ENCODE measurements at regions not wholly inside any gene's neighbourhood (a gene's known extent, or its start where the extent isn't known, plus 50 kb on each side); places are given as distances from the start of the nearest gene placed in this dataset.
"Not testable (repeated sequence)": the region's sequence is repeated elsewhere in the genome, so short reads cannot be mapped to it uniquely, and the experiment has no call there.

DNA sequence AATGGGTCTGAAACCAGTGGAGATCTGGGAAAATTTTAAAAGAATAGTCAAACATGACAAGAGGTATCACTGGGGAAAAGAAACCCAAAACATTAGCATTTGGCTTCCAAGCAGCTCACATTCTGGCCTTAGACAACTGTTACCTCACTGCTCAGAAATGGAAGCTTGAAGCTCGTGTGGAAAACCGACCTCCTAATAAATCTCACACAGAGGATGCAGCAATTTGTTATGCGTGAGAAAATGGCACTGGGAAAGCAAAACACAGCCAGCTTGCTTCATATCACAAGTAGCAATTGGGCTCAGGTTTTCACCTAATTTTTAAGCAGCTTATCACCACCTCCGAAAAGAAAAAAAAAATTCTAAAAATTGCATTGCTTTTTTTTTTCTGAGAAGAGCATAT, 103.3 kb upstream of the TAS2R1 start:
- DNase-seq (ENCODE audit: unreplicated experiment): no peak
- CTCF ChIA-PET: no interaction called here
- H3K27me3 Mint-ChIP-seq (ENCODE audit: insufficient read depth, unreplicated experiment): no peaks in the 10 kb centered on the region
- no peak overlapping the region for H3K4me3 Mint-ChIP-seq (ENCODE audit: unreplicated experiment)
- no peaks in the 10 kb centered on the region for H3K36me3 Mint-ChIP-seq (ENCODE audit: insufficient read depth, unreplicated experiment)
- TF ChIP-seq, protein P1, sequence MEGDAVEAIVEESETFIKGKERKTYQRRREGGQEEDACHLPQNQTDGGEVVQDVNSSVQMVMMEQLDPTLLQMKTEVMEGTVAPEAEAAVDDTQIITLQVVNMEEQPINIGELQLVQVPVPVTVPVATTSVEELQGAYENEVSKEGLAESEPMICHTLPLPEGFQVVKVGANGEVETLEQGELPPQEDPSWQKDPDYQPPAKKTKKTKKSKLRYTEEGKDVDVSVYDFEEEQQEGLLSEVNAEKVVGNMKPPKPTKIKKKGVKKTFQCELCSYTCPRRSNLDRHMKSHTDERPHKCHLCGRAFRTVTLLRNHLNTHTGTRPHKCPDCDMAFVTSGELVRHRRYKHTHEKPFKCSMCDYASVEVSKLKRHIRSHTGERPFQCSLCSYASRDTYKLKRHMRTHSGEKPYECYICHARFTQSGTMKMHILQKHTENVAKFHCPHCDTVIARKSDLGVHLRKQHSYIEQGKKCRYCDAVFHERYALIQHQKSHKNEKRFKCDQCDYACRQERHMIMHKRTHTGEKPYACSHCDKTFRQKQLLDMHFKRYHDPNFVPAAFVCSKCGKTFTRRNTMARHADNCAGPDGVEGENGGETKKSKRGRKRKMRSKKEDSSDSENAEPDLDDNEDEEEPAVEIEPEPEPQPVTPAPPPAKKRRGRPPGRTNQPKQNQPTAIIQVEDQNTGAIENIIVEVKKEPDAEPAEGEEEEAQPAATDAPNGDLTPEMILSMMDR (IDR thresholded peaks at IDR 0.05; ENCODE audit: unreplicated experiment): no peak
- POLR2A ChIA-PET: no interaction called here
- no peaks in the 10 kb centered on the region for H3K4me1 Mint-ChIP-seq (ENCODE audit: insufficient read depth, unreplicated experiment)
- intact Hi-C loops (cut with micrococcal nuclease): no loop called here
- H3K27ac Mint-ChIP-seq (ENCODE audit: low read depth, unreplicated experiment): no peak overlapping the region
- no peaks in the 10 kb centered on the region for H3K9me3 Mint-ChIP-seq (ENCODE audit: unreplicated experiment)
- no TSS peak for BruUV-seq (replicated peaks)

DNA sequence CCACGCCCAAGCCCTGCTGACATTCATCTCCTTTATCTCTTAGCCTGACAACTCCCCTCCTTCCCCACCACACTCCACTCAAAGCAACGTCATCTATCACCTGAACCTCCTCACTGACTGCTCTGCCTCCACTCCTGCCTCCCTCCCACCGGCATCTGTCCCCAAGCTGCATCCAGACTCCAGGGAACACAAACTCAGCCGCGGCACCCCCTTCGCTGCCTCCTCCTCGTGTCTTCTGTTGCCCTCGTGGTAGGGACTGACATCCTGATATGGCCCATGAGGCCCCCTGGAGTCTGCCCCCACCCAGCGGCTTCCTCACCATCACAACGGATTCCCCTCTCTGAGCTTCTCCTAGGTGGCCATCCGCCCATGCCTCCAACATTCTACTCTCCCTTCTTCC, 101.0 kb upstream of the TAS2R1 start:
- no peaks in the 10 kb centered on the region for H3K27me3 Mint-ChIP-seq (ENCODE audit: insufficient read depth, unreplicated experiment)
- intact Hi-C loops (cut with micrococcal nuclease): no loop called here
- no peak overlapping the region for H3K4me3 Mint-ChIP-seq (ENCODE audit: unreplicated experiment)
- ChIA-PET CTCF (no interaction called here), POLR2A (interaction anchor here (0.6 kb wide), 1 partner anchor 691 kb away, joined by 3 read pairs; no protein-coding TSS in a partner anchor)
- no TSS peak for BruUV-seq (replicated peaks)
- no peaks in the 10 kb centered on the region for H3K4me1 Mint-ChIP-seq (ENCODE audit: insufficient read depth, unreplicated experiment)
- H3K36me3 Mint-ChIP-seq (ENCODE audit: insufficient read depth, unreplicated experiment): no peaks in the 10 kb centered on the region
- no peak overlapping the region for H3K27ac Mint-ChIP-seq (ENCODE audit: low read depth, unreplicated experiment)
- DNase-seq (ENCODE audit: unreplicated experiment): no peak
- TF ChIP-seq, protein P1 (IDR thresholded peaks at IDR 0.05; ENCODE audit: unreplicated experiment): no peak
- H3K9me3 Mint-ChIP-seq (ENCODE audit: unreplicated experiment): no peaks in the 10 kb centered on the region

DNA sequence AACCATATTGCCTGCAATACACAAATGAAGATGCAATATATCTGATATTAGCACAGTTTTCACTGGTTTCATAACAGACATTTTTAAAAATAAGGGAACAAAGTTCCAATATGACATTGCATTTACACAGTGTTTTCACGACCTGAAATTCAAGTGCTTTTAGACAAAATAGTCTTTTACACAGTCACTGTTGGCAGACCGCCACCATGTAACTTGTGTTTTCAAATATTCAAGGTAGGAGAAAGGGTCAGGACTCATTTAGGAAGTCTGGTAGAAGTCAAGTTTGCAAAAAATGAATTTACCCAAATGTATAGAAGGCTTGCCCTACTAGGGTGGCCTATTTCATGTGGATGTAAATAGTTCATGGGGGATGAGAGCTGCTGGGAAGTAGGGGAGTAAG, 98.1 kb upstream of the TAS2R1 start:
- no peaks in the 10 kb centered on the region for H3K36me3 Mint-ChIP-seq (ENCODE audit: insufficient read depth, unreplicated experiment)
- BruUV-seq (replicated peaks): no TSS peak
- H3K4me3 Mint-ChIP-seq (ENCODE audit: unreplicated experiment): no peak overlapping the region
- ChIA-PET POLR2A (no interaction called here), CTCF (interaction anchor here (0.6 kb wide), 1 partner anchor 963 kb away, joined by 3 read pairs; no protein-coding TSS in a partner anchor)
- H3K4me1 Mint-ChIP-seq (ENCODE audit: insufficient read depth, unreplicated experiment): no peaks in the 10 kb centered on the region
- no peak for DNase-seq (ENCODE audit: unreplicated experiment)
- intact Hi-C loops (cut with micrococcal nuclease): no loop called here
- H3K9me3 Mint-ChIP-seq (ENCODE audit: unreplicated experiment): no peaks in the 10 kb centered on the region
- TF ChIP-seq, protein P1 (IDR thresholded peaks at IDR 0.05; ENCODE audit: unreplicated experiment): no peak
- no peaks in the 10 kb centered on the region for H3K27me3 Mint-ChIP-seq (ENCODE audit: insufficient read depth, unreplicated experiment)
- H3K27ac Mint-ChIP-seq (ENCODE audit: low read depth, unreplicated experiment): no peak overlapping the region

DNA sequence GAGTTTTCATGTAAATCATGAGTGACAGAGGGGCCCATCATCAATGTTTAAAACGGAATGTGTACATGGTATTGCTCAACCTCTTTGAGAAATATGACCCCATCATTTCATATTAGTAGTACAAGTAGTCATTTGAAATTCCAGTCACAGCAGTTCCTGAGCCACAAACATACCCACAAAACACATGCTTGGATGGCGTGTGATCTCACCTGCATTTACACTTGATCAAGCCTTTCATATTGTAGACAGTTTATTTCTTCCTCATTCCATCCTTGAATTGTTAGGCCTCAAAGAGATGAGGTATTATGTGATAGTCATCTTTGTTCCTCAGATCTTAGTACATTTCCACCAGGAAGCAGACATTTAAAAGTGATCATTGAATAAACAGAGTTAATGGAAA, 96.8 kb upstream of the TAS2R1 start:
- CTCF ChIA-PET: no interaction called here
- TF ChIP-seq, protein P1 (IDR thresholded peaks at IDR 0.05; ENCODE audit: unreplicated experiment): no peak
- no TSS peak for BruUV-seq (replicated peaks)
- Mint-ChIP-seq H3K4me1 (ENCODE audit: insufficient read depth, unreplicated experiment) (no peaks in the 10 kb centered on the region), H3K9me3 (ENCODE audit: unreplicated experiment) (no peaks in the 10 kb centered on the region), H3K4me3 (ENCODE audit: unreplicated experiment) (no peak overlapping the region), H3K27me3 (ENCODE audit: insufficient read depth, unreplicated experiment) (no peaks in the 10 kb centered on the region), H3K27ac (ENCODE audit: low read depth, unreplicated experiment) (no peak overlapping the region), H3K36me3 (ENCODE audit: insufficient read depth, unreplicated experiment) (no peaks in the 10 kb centered on the region)
- POLR2A ChIA-PET: no interaction called here
- intact Hi-C loops (cut with micrococcal nuclease): no loop called here
- DNase-seq (ENCODE audit: unreplicated experiment): no peak

DNA sequence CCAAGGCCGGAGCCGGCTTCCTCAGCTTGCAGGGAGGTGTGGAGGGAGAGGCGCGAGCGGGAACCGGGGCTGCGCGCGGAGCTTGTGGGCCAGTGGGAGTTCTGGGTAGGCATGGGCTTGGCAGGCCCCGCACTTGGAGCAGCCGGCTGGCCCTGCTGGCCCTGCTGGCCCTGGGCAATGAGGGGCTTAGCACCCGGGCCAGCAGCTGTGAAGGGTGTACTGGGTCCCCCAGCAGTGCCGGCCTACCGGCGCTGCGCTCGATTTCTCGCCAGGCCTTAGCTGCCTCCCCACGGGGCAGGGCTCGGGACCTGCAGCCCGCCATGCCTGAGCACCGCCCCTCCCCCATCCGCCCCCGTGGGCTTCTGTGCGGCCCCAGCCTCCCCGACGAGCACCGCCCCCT, 95.1 kb upstream of the TAS2R1 start:
- H3K27me3 Mint-ChIP-seq (ENCODE audit: insufficient read depth, unreplicated experiment); H3K27ac Mint-ChIP-seq (ENCODE audit: low read depth, unreplicated experiment); intact Hi-C loops (cut with micrococcal nuclease); H3K36me3 Mint-ChIP-seq (ENCODE audit: insufficient read depth, unreplicated experiment); DNase-seq (ENCODE audit: unreplicated experiment); H3K4me3 Mint-ChIP-seq (ENCODE audit: unreplicated experiment); BruUV-seq (replicated peaks); H3K4me1 Mint-ChIP-seq (ENCODE audit: insufficient read depth, unreplicated experiment); CTCF ChIA-PET; POLR2A ChIA-PET; H3K9me3 Mint-ChIP-seq (ENCODE audit: unreplicated experiment): not testable (repeated sequence)

All from MCF 10A (cell line).